ENCODE measurements at regions not wholly inside any gene's neighbourhood (a gene's known extent, or its start where the extent isn't known, plus 50 kb on each side); places are given as distances from the start of the nearest gene placed in this dataset.
"Not testable (repeated sequence)": the region's sequence is repeated elsewhere in the genome, so short reads cannot be mapped to it uniquely, and the experiment has no call there.

- Histone ChIP-seq H3K27ac (ENCODE audit: low read depth, low read length) (no peak overlapping the region), H3K4me1 (ENCODE audit: control insufficient read depth in 1 of 2, insufficient read depth in 2 of 2, low read length in 2 of 2) (no peaks in the 10 kb centered on the region), H3K9me3 (ENCODE audit: control insufficient read depth in 1 of 2, low read length in 2 of 2) (no peaks in the 10 kb centered on the region), H3K4me3 (ENCODE audit: low read depth in 1 of 2, low read length in 2 of 2) (no peak overlapping the region), H3K36me3 (ENCODE audit: control insufficient read depth in 1 of 2, insufficient read depth in 2 of 2, low read length in 2 of 2) (no peaks in the 10 kb centered on the region), H3K9ac (ENCODE audit: low read depth in 1 of 2, low read length in 2 of 2) (no peak overlapping the region), H3K27me3 (ENCODE audit: control insufficient read depth in 1 of 2, insufficient read depth in 2 of 2, low read length in 2 of 2) (no peaks in the 10 kb centered on the region)
These were observed 99.6 kb downstream of the CAPZA3 start for GRCh38 chr12:18837505-18837904.

- H3K4me1 ChIP-seq (ENCODE audit: control insufficient read depth in 1 of 2, insufficient read depth in 2 of 2, low read length in 2 of 2): not testable (repeated sequence)
These were observed 103.1 kb downstream of the CAPZA3 start for GRCh38 chr12:18840997-18841396.

GRCh38 chr12:18849080-18849479 lies 111.2 kb downstream of the CAPZA3 start:
- no peaks in the 10 kb centered on the region for H3K4me1 ChIP-seq (ENCODE audit: control insufficient read depth in 1 of 2, insufficient read depth in 2 of 2, low read length in 2 of 2)
- H3K4me3 ChIP-seq (ENCODE audit: low read depth in 1 of 2, low read length in 2 of 2): no peak overlapping the region
- no peaks in the 10 kb centered on the region for H3K9me3 ChIP-seq (ENCODE audit: control insufficient read depth in 1 of 2, low read length in 2 of 2)
- H3K9ac ChIP-seq (ENCODE audit: low read depth in 1 of 2, low read length in 2 of 2): no peak overlapping the region
- H3K36me3 ChIP-seq (ENCODE audit: control insufficient read depth in 1 of 2, insufficient read depth in 2 of 2, low read length in 2 of 2): no peaks in the 10 kb centered on the region
- no peak overlapping the region for H3K27ac ChIP-seq (ENCODE audit: low read depth, low read length)
- H3K27me3 ChIP-seq (ENCODE audit: control insufficient read depth in 1 of 2, insufficient read depth in 2 of 2, low read length in 2 of 2): no peaks in the 10 kb centered on the region

More at GRCh38 chr12:18840997-18841396, 103.1 kb downstream of the CAPZA3 start:
- not testable (repeated sequence) for H3K9me3 ChIP-seq (ENCODE audit: control insufficient read depth in 1 of 2, low read length in 2 of 2); H3K9ac ChIP-seq (ENCODE audit: low read depth in 1 of 2, low read length in 2 of 2); H3K4me3 ChIP-seq (ENCODE audit: low read depth in 1 of 2, low read length in 2 of 2); H3K36me3 ChIP-seq (ENCODE audit: control insufficient read depth in 1 of 2, insufficient read depth in 2 of 2, low read length in 2 of 2); H3K27me3 ChIP-seq (ENCODE audit: control insufficient read depth in 1 of 2, insufficient read depth in 2 of 2, low read length in 2 of 2); H3K27ac ChIP-seq (ENCODE audit: low read depth, low read length)

- no peak overlapping the region for H3K4me3 ChIP-seq (ENCODE audit: low read depth in 1 of 2, low read length in 2 of 2)
- no peaks in the 10 kb centered on the region for H3K36me3 ChIP-seq (ENCODE audit: control insufficient read depth in 1 of 2, insufficient read depth in 2 of 2, low read length in 2 of 2)
These were observed 111.8 kb downstream of the CAPZA3 start for GRCh38 chr12:18849761-18850160.

GRCh38 chr12:18850752-18851151 lies 112.8 kb downstream of the CAPZA3 start:
- Histone ChIP-seq H3K27me3 (ENCODE audit: control insufficient read depth in 1 of 2, insufficient read depth in 2 of 2, low read length in 2 of 2) (no peaks in the 10 kb centered on the region), H3K4me1 (ENCODE audit: control insufficient read depth in 1 of 2, insufficient read depth in 2 of 2, low read length in 2 of 2) (no peaks in the 10 kb centered on the region), H3K9ac (ENCODE audit: low read depth in 1 of 2, low read length in 2 of 2) (no peak overlapping the region), H3K4me3 (ENCODE audit: low read depth in 1 of 2, low read length in 2 of 2) (no peak overlapping the region), H3K9me3 (ENCODE audit: control insufficient read depth in 1 of 2, low read length in 2 of 2) (no peaks in the 10 kb centered on the region), H3K36me3 (ENCODE audit: control insufficient read depth in 1 of 2, insufficient read depth in 2 of 2, low read length in 2 of 2) (no peaks in the 10 kb centered on the region), H3K27ac (ENCODE audit: low read depth, low read length) (no peak overlapping the region)

More at GRCh38 chr12:18849761-18850160, 111.8 kb downstream of the CAPZA3 start:
- Histone ChIP-seq H3K9ac (ENCODE audit: low read depth in 1 of 2, low read length in 2 of 2) (no peak overlapping the region), H3K27me3 (ENCODE audit: control insufficient read depth in 1 of 2, insufficient read depth in 2 of 2, low read length in 2 of 2) (no peaks in the 10 kb centered on the region), H3K9me3 (ENCODE audit: control insufficient read depth in 1 of 2, low read length in 2 of 2) (no peaks in the 10 kb centered on the region), H3K4me1 (ENCODE audit: control insufficient read depth in 1 of 2, insufficient read depth in 2 of 2, low read length in 2 of 2) (no peaks in the 10 kb centered on the region), H3K27ac (ENCODE audit: low read depth, low read length) (no peak overlapping the region)

- Histone ChIP-seq H3K36me3 (ENCODE audit: control insufficient read depth in 1 of 2, insufficient read depth in 2 of 2, low read length in 2 of 2) (no peaks in the 10 kb centered on the region), H3K4me1 (ENCODE audit: control insufficient read depth in 1 of 2, insufficient read depth in 2 of 2, low read length in 2 of 2) (no peaks in the 10 kb centered on the region), H3K9me3 (ENCODE audit: control insufficient read depth in 1 of 2, low read length in 2 of 2) (no peaks in the 10 kb centered on the region), H3K9ac (ENCODE audit: low read depth in 1 of 2, low read length in 2 of 2) (no peak overlapping the region), H3K4me3 (ENCODE audit: low read depth in 1 of 2, low read length in 2 of 2) (no peak overlapping the region), H3K27ac (ENCODE audit: low read depth, low read length) (no peak overlapping the region), H3K27me3 (ENCODE audit: control insufficient read depth in 1 of 2, insufficient read depth in 2 of 2, low read length in 2 of 2) (no peaks in the 10 kb centered on the region)
These were observed 113.4 kb downstream of the CAPZA3 start for GRCh38 chr12:18851271-18851670.

GRCh38 chr12:18853570-18854366 lies 115.8 kb downstream of the CAPZA3 start:
- no peak overlapping the region for H3K4me3 ChIP-seq (ENCODE audit: low read depth in 1 of 2, low read length in 2 of 2)
- H3K9me3 ChIP-seq (ENCODE audit: control insufficient read depth in 1 of 2, low read length in 2 of 2): no peaks in the 10 kb centered on the region
- no peaks in the 10 kb centered on the region for H3K36me3 ChIP-seq (ENCODE audit: control insufficient read depth in 1 of 2, insufficient read depth in 2 of 2, low read length in 2 of 2)
- H3K4me1 ChIP-seq (ENCODE audit: control insufficient read depth in 1 of 2, insufficient read depth in 2 of 2, low read length in 2 of 2): no peaks in the 10 kb centered on the region
- H3K9ac ChIP-seq (ENCODE audit: low read depth in 1 of 2, low read length in 2 of 2): no peak overlapping the region
- H3K27me3 ChIP-seq (ENCODE audit: control insufficient read depth in 1 of 2, insufficient read depth in 2 of 2, low read length in 2 of 2): no peaks in the 10 kb centered on the region
- no peak overlapping the region for H3K27ac ChIP-seq (ENCODE audit: low read depth, low read length)

- Histone ChIP-seq H3K27ac (ENCODE audit: low read depth, low read length) (no peak overlapping the region), H3K4me3 (ENCODE audit: low read depth in 1 of 2, low read length in 2 of 2) (no peak overlapping the region), H3K9ac (ENCODE audit: low read depth in 1 of 2, low read length in 2 of 2) (no peak overlapping the region), H3K9me3 (ENCODE audit: control insufficient read depth in 1 of 2, low read length in 2 of 2) (no peaks in the 10 kb centered on the region), H3K36me3 (ENCODE audit: control insufficient read depth in 1 of 2, insufficient read depth in 2 of 2, low read length in 2 of 2) (no peaks in the 10 kb centered on the region), H3K4me1 (ENCODE audit: control insufficient read depth in 1 of 2, insufficient read depth in 2 of 2, low read length in 2 of 2) (no peaks in the 10 kb centered on the region), H3K27me3 (ENCODE audit: control insufficient read depth in 1 of 2, insufficient read depth in 2 of 2, low read length in 2 of 2) (no peaks in the 10 kb centered on the region)
These were observed 119.7 kb downstream of the CAPZA3 start for GRCh38 chr12:18857656-18858055.

- Histone ChIP-seq H3K9me3 (ENCODE audit: control insufficient read depth in 1 of 2, low read length in 2 of 2) (no peaks in the 10 kb centered on the region), H3K4me3 (ENCODE audit: low read depth in 1 of 2, low read length in 2 of 2) (no peak overlapping the region), H3K27me3 (ENCODE audit: control insufficient read depth in 1 of 2, insufficient read depth in 2 of 2, low read length in 2 of 2) (no peaks in the 10 kb centered on the region), H3K27ac (ENCODE audit: low read depth, low read length) (no peak overlapping the region), H3K4me1 (ENCODE audit: control insufficient read depth in 1 of 2, insufficient read depth in 2 of 2, low read length in 2 of 2) (no peaks in the 10 kb centered on the region), H3K9ac (ENCODE audit: low read depth in 1 of 2, low read length in 2 of 2) (no peak overlapping the region), H3K36me3 (ENCODE audit: control insufficient read depth in 1 of 2, insufficient read depth in 2 of 2, low read length in 2 of 2) (no peaks in the 10 kb centered on the region)
These were observed 121.5 kb downstream of the CAPZA3 start for GRCh38 chr12:18859400-18859799.

- Histone ChIP-seq H3K27ac (ENCODE audit: low read depth, low read length) (no peak overlapping the region), H3K9ac (ENCODE audit: low read depth in 1 of 2, low read length in 2 of 2) (no peak overlapping the region), H3K4me3 (ENCODE audit: low read depth in 1 of 2, low read length in 2 of 2) (no peak overlapping the region), H3K36me3 (ENCODE audit: control insufficient read depth in 1 of 2, insufficient read depth in 2 of 2, low read length in 2 of 2) (no peaks in the 10 kb centered on the region), H3K4me1 (ENCODE audit: control insufficient read depth in 1 of 2, insufficient read depth in 2 of 2, low read length in 2 of 2) (peaks cover 0 to 4% of the 10 kb centered on the region in 2 donors), H3K27me3 (ENCODE audit: control insufficient read depth in 1 of 2, insufficient read depth in 2 of 2, low read length in 2 of 2) (no peaks in the 10 kb centered on the region), H3K9me3 (ENCODE audit: control insufficient read depth in 1 of 2, low read length in 2 of 2) (no peaks in the 10 kb centered on the region)
These were observed 123.5 kb downstream of the CAPZA3 start for GRCh38 chr12:18861287-18861858.

Data from duodenal mucosa (tissue), 2 donors.